HepG2 (cell line): ENCODE measurements at regions not wholly inside any gene's neighbourhood (a gene's known extent, or its start where the extent isn't known, plus 50 kb on each side); places are given as distances from the start of the nearest gene placed in this dataset.

ENCODE experiments used
- ATAC-seq: fragments of 200-7000 bp; cut with Tn5 transposase; 3 replicates; pipeline ENCODE4 v1.9.1; 2020; ENCODE audit warnings: mild to moderate bottlenecking, moderate library complexity
- BruUV-seq: library from RNA; stranded (reverse); fragments of 400-500 nt; replicated peaks from 2 replicates; lab custom pipeline; 2021; lab: Mats Ljungman, UMichigan
- CTCF ChIA-PET: fragments of 300-600 bp; formaldehyde crosslinking; extraction: SDS; loops from one replicate; lab custom pipeline; 2021; ENCODE audit warnings: low total read pairs, inconsistent platforms, low intra/inter-chr PET ratio; lab: Yijun Ruan, JAX
- POLR2A ChIA-PET: fragments of 350-600 bp; sonication (Branson Sonifier 250); formaldehyde crosslinking; loops from one replicate; lab custom pipeline; 2020; ENCODE audit warnings: antibody characterized with exemption, inconsistent platforms; lab: Yijun Ruan, JAX
- DNase-seq: peaks from one replicate; pipeline ENCODE4 v3.0.0-alpha.2; 2015; ENCODE audit warnings: low spot score
- FAIRE-seq: peaks from 3 replicates; lab custom pipeline; 2011; peaks lifted over from hg19 to GRCh38; lab: Jason Lieb, UNC
- H2AFZ ChIP-seq: one replicate; pipeline ENCODE4 v1.6.1; 2011; ENCODE audit warnings: low read length, inconsistent platforms
- H3K27ac ChIP-seq: fragments of 300-600 bp; 3 replicates; pipeline ENCODE4 v1.8.0; 2011; ENCODE audit warnings: mixed run types, mild to moderate bottlenecking, mixed read lengths, low read length, inconsistent platforms; ENCODE audit not compliant: insufficient read depth; ENCODE audit errors: extremely low read length
- H3K27me3 ChIP-seq, 2 experiments: fragments of 200-600 bp in 1 of 2; 2 replicates in 1 of 2; 3 replicates in 1 of 2; pipeline versions ENCODE4 v1.6.0 to v1.8.0; 2011; ENCODE audit warnings: low read length in 2 of 2, mild to moderate bottlenecking in 2 of 2, moderate library complexity in 2 of 2, inconsistent platforms in 1 of 2; ENCODE audit not compliant: insufficient read depth in 2 of 2, control insufficient read depth in 1 of 2
- H3K36me3 ChIP-seq, 2 experiments: fragments of 200-600 bp in 1 of 2; replicated peaks in 1 of 2; 2 replicates in 1 of 2; 3 replicates in 1 of 2; pipeline versions ENCODE4 v1.5.1 to v1.8.0; 2011; ENCODE audit warnings: low read length in 2 of 2, inconsistent platforms in 1 of 2; ENCODE audit not compliant: insufficient read depth in 2 of 2, control insufficient read depth in 1 of 2
- H3K4me1 ChIP-seq: 2 replicates; pipeline ENCODE4 v1.5.1; 2012; ENCODE audit warnings: low read length, inconsistent platforms; ENCODE audit not compliant: insufficient read depth
- H3K4me2 ChIP-seq: 2 replicates; pipeline ENCODE4 v1.6.0; 2011; ENCODE audit warnings: low read depth, low read length, inconsistent platforms
- H3K4me3 ChIP-seq, 3 experiments: fragments of 200-600 bp in 1 of 3; sonication (generic), shearing (Covaris generic) in 1 of 3; replicated peaks in 1 of 3; 2 replicates each; pipeline ENCODE4 v1.5.1; 2011 to 2016; ENCODE audit warnings: low read length in 3 of 3, inconsistent platforms in 2 of 3, low read depth in 2 of 3, mild to moderate bottlenecking in 2 of 3, control low read depth in 1 of 3, mixed read lengths in 1 of 3; ENCODE audit not compliant: insufficient read depth in 1 of 3
- H3K79me2 ChIP-seq: one replicate; pipeline ENCODE4 v1.6.1; 2011; ENCODE audit warnings: low read length, inconsistent platforms; ENCODE audit not compliant: insufficient read depth
- H3K9ac ChIP-seq: 2 replicates; pipeline ENCODE4 v1.6.0; 2011; ENCODE audit warnings: mild to moderate bottlenecking, low read depth, low read length, inconsistent platforms; ENCODE audit not compliant: insufficient read depth
- H3K9me3 ChIP-seq: 2 replicates; pipeline ENCODE4 v1.5.1; 2012; ENCODE audit warnings: mild to moderate bottlenecking, low read length
- H4K20me1 ChIP-seq: 2 replicates; pipeline ENCODE4 v1.6.0; 2011; ENCODE audit warnings: inconsistent platforms, mild to moderate bottlenecking, low read length, moderate library complexity; ENCODE audit not compliant: insufficient read depth
- DZIP1 ChIP-seq: sonication (generic); formaldehyde crosslinking; IDR thresholded peaks from 2 replicates; pipeline ENCODE4 v1.5.0; 2020; ENCODE audit warnings: mild to moderate bottlenecking, missing genetic modification reagents
- ELF3 ChIP-seq: IDR thresholded peaks from 2 replicates; pipeline ENCODE4 v1.6.1; 2016; ENCODE audit warnings: missing genetic modification reagents, missing compliant biosample characterization
- HCFC1 ChIP-seq: fragments of 150-350 bp; IDR thresholded peaks from 2 replicates; pipeline ENCODE4 v1.6.1; 2014; ENCODE audit warnings: low read depth, low read length
- HMG20B ChIP-seq: conservative IDR thresholded peaks from 2 replicates; pipeline ENCODE4 v1.6.1; 2016; ENCODE audit warnings: missing genetic modification reagents, missing compliant biosample characterization
- JARID2 ChIP-seq: sonication (generic); formaldehyde crosslinking; IDR thresholded peaks from 2 replicates; pipeline ENCODE4 v1.8.1; 2023; ENCODE audit warnings: missing genetic modification reagents, inconsistent platforms; ENCODE audit not compliant: insufficient replicate concordance
- KAT8 ChIP-seq: IDR thresholded peaks from 2 replicates; pipeline ENCODE4 v1.6.1; 2016; ENCODE audit warnings: missing genetic modification reagents, missing compliant biosample characterization
- MAFG ChIP-seq: sonication (generic); formaldehyde crosslinking; IDR thresholded peaks from 2 replicates; pipeline ENCODE4 v1.5.1; 2020; ENCODE audit warnings: mild to moderate bottlenecking, missing genetic modification reagents
- MBD4 ChIP-seq: IDR thresholded peaks from 2 replicates; pipeline ENCODE4 v1.6.1; 2012; ENCODE audit warnings: low read length, inconsistent platforms, borderline replicate concordance
- MXD3 ChIP-seq: IDR thresholded peaks from 2 replicates; pipeline ENCODE4 v1.6.1; 2016; ENCODE audit warnings: mild to moderate bottlenecking, missing biosample characterization, missing genetic modification reagents
- ONECUT2 ChIP-seq: sonication (generic); formaldehyde crosslinking; IDR thresholded peaks from 2 replicates; pipeline ENCODE4 v1.4.0; 2020; ENCODE audit warnings: missing genetic modification reagents
- PAF1 ChIP-seq: IDR thresholded peaks from 2 replicates; pipeline ENCODE4 v1.6.1; 2016; ENCODE audit warnings: missing genetic modification reagents, missing compliant biosample characterization
- PHF5A ChIP-seq: IDR thresholded peaks from one replicate; pipeline ENCODE4 v1.6.1; 2018; ENCODE audit warnings: low read depth, missing genetic modification reagents; ENCODE audit not compliant: unreplicated experiment
- PHF8 ChIP-seq: sonication (generic); formaldehyde crosslinking; IDR thresholded peaks from 2 replicates; pipeline ENCODE4 v1.5.0; 2020; ENCODE audit warnings: missing genetic modification reagents
- SP2 ChIP-seq: sonication (generic); formaldehyde crosslinking; IDR thresholded peaks from 2 replicates; pipeline ENCODE4 v1.5.1; 2020; ENCODE audit warnings: mild to moderate bottlenecking, missing genetic modification reagents
- SRF ChIP-seq: IDR thresholded peaks from 2 replicates; pipeline ENCODE4 v1.6.1; 2011; ENCODE audit warnings: mild to moderate bottlenecking, low read depth, low read length, moderate library complexity
- TAF1 ChIP-seq: sonication (generic); formaldehyde crosslinking; IDR thresholded peaks from 2 replicates; pipeline ENCODE4 v1.4.0; 2020; ENCODE audit warnings: missing genetic modification reagents
- ZNF160 ChIP-seq: sonication (generic); formaldehyde crosslinking; IDR thresholded peaks from 2 replicates; pipeline ENCODE4 v1.8.0; 2022; ENCODE audit warnings: mild to moderate bottlenecking, inconsistent platforms, missing genetic modification reagents
- ZNF451 ChIP-seq: sonication (generic); formaldehyde crosslinking; IDR thresholded peaks from 2 replicates; pipeline ENCODE4 v1.5.0; 2020; ENCODE audit warnings: mild to moderate bottlenecking, missing genetic modification reagents
- ZNF552 ChIP-seq: sonication (generic); formaldehyde crosslinking; IDR thresholded peaks from 2 replicates; pipeline ENCODE4 v1.9.0; 2022; ENCODE audit warnings: missing genetic modification reagents, mild to moderate bottlenecking, borderline replicate concordance
- ZNF747 ChIP-seq: sonication (generic); formaldehyde crosslinking; IDR thresholded peaks from 2 replicates; pipeline ENCODE4 v1.8.1; 2023; ENCODE audit warnings: missing genetic modification reagents, mild to moderate bottlenecking, borderline replicate concordance
- WGBS: methylation state at CpG from one replicate; pipeline ENCODE4 v1.1.6; 2017; ENCODE audit warnings: low lambda C conversion rate; 5-methylcytosine and 5-hydroxymethylcytosine counted together
- in situ Hi-C: cut with HindIII; loops from 2 replicates; pipeline ENCODE4 v1.10.0; 2017; ENCODE audit warnings: low pct_unique_long_range_greater_than_20kb; ENCODE audit not compliant: extremely low pct_ligation_motif_present
- intact Hi-C: fragments of 100-400 bp; cut with micrococcal nuclease; formaldehyde crosslinking; loops from one replicate; pipeline ENCODE4 v1.10.0; 2022; ENCODE audit not compliant: unreplicated experiment

GRCh38 chr1:119308806-119309205 lies 59.8 kb upstream of the HAO2 start:
- intact Hi-C loops (no loop called here), in situ Hi-C loops (no loop called here)
- no peak for DNase-seq
- no peaks in the 10 kb centered on the region for H3K36me3 ChIP-seq
- ChIA-PET POLR2A (no interaction called here), CTCF (no interaction called here)
- H3K9ac ChIP-seq: no peak overlapping the region
- H3K4me2 ChIP-seq: no peak overlapping the region
- H3K4me3 ChIP-seq: no peak overlapping the region
- 100% methylated on average over 2 of the region's 2 CpGs for WGBS
- no TSS peak for BruUV-seq
- H3K27me3 ChIP-seq: no peaks in the 10 kb centered on the region
- H3K4me1 ChIP-seq: no peaks in the 10 kb centered on the region
- H3K79me2 ChIP-seq: no peaks in the 10 kb centered on the region
- ATAC-seq: no peak
- no peaks in the 10 kb centered on the region for H3K9me3 ChIP-seq
- no peak for TF ChIP-seq KAT8
- TF ChIP-seq ZNF552: no peak
- no peak for TF ChIP-seq HMG20B (CRISPR knock-in tag)
- no peak for TF ChIP-seq PHF5A (CRISPR knock-in tag)
- TF ChIP-seq MAFG: no peak
- no peak for TF ChIP-seq ZNF747 (CRISPR knock-in tag)
- no peak for TF ChIP-seq TAF1 (CRISPR knock-in tag)
- TF ChIP-seq MBD4: no peak
- TF ChIP-seq PAF1 (CRISPR knock-in tag): no peak
- no peak for TF ChIP-seq PHF8 (CRISPR knock-in tag)
- TF ChIP-seq JARID2: no peak
- TF ChIP-seq ZNF160 (CRISPR knock-in tag): no peak
- TF ChIP-seq SRF: no peak
- no peak for TF ChIP-seq ZNF451 (CRISPR knock-in tag)
- TF ChIP-seq MXD3 (CRISPR knock-in tag): no peak
- TF ChIP-seq ONECUT2: no peak
- TF ChIP-seq DZIP1: no peak
- no peak for TF ChIP-seq ELF3 (CRISPR knock-in tag)
- no peak for TF ChIP-seq HCFC1
- TF ChIP-seq SP2 (CRISPR knock-in tag): no peak
- FAIRE-seq: no peak
- H3K27ac ChIP-seq: no peak overlapping the region
- no peak overlapping the region for H2AFZ ChIP-seq
- no peaks in the 10 kb centered on the region for H4K20me1 ChIP-seq
